H9 (cell line): ENCODE measurements at regions not wholly inside any gene's neighbourhood (a gene's known extent, or its start where the extent isn't known, plus 50 kb on each side); places are given as distances from the start of the nearest gene placed in this dataset.

ENCODE experiments used
- DNase-seq: peaks from one replicate; pipeline ENCODE4 v3.0.0-alpha.2; 2017
- H2AFZ ChIP-seq: one replicate; pipeline ENCODE4 v1.6.1; 2013; ENCODE audit warnings: mild to moderate bottlenecking, low read length, control low read depth, moderate library complexity
- H2AK5ac ChIP-seq: 2 replicates; pipeline ENCODE4 v1.6.1; 2013; ENCODE audit warnings: low read length, control low read depth, mixed read lengths; ENCODE audit not compliant: insufficient read length
- H2BK120ac ChIP-seq: one replicate; pipeline ENCODE4 v1.6.1; 2013; ENCODE audit warnings: low read depth, mild to moderate bottlenecking, low read length, control low read depth, inconsistent platforms; ENCODE audit not compliant: poor library complexity, severe bottlenecking
- H2BK12ac ChIP-seq: 2 replicates; pipeline ENCODE4 v1.6.1; 2013; ENCODE audit warnings: low read length, control low read depth, mixed read lengths, low read depth; ENCODE audit not compliant: insufficient read length
- H2BK15ac ChIP-seq: 2 replicates; pipeline ENCODE4 v1.6.1; 2013; ENCODE audit warnings: low read depth, low read length, control low read depth
- H2BK20ac ChIP-seq: one replicate; pipeline ENCODE4 v1.6.1; 2013; ENCODE audit warnings: low read depth, mild to moderate bottlenecking, low read length, control low read depth, inconsistent platforms; ENCODE audit not compliant: poor library complexity, severe bottlenecking
- H2BK5ac ChIP-seq: 2 replicates; pipeline ENCODE4 v1.6.1; 2013; ENCODE audit warnings: low read length, control low read depth, mixed read lengths; ENCODE audit not compliant: insufficient read length
- H3K14ac ChIP-seq: 2 replicates; pipeline ENCODE4 v1.6.1; 2013; ENCODE audit warnings: low read length, control low read depth; ENCODE audit not compliant: insufficient read depth
- H3K18ac ChIP-seq: 2 replicates; pipeline ENCODE4 v1.6.1; 2013; ENCODE audit warnings: low read depth, mild to moderate bottlenecking, mixed read lengths, low read length, control low read depth; ENCODE audit not compliant: insufficient read length
- H3K23ac ChIP-seq: 2 replicates; pipeline ENCODE4 v1.6.1; 2013; ENCODE audit warnings: low read length, control low read depth, mixed read lengths, low read depth; ENCODE audit not compliant: insufficient read length
- H3K23me2 ChIP-seq: 2 replicates; pipeline ENCODE4 v1.6.1; 2013; ENCODE audit warnings: low read depth, mild to moderate bottlenecking, mixed read lengths, low read length, control low read depth; ENCODE audit not compliant: insufficient read length, poor library complexity, severe bottlenecking
- H3K27ac ChIP-seq: 2 replicates; pipeline ENCODE4 v1.5.1; 2013; ENCODE audit warnings: low read length, control low read depth, mixed read lengths, low read depth; ENCODE audit not compliant: insufficient read length
- H3K27me3 ChIP-seq: 2 replicates; pipeline ENCODE4 v1.6.1; 2013; ENCODE audit warnings: low read length, control low read depth, inconsistent platforms; ENCODE audit not compliant: insufficient read depth
- H3K4ac ChIP-seq: 2 replicates; pipeline ENCODE4 v1.6.1; 2013; ENCODE audit warnings: low read depth, mild to moderate bottlenecking, control low read depth, inconsistent platforms, low read length, moderate library complexity
- H3K4me1 ChIP-seq: 2 replicates; pipeline ENCODE4 v1.6.1; 2013; ENCODE audit warnings: low read length, control low read depth, inconsistent platforms; ENCODE audit not compliant: insufficient read depth
- H3K4me2 ChIP-seq: 2 replicates; pipeline ENCODE4 v1.6.1; 2013; ENCODE audit warnings: low read length, control low read depth, mixed read lengths; ENCODE audit not compliant: insufficient read length, insufficient read depth
- H3K56ac ChIP-seq: 2 replicates; pipeline ENCODE4 v1.6.1; 2013; ENCODE audit warnings: low read depth, mild to moderate bottlenecking, mixed read lengths, low read length, control low read depth; ENCODE audit not compliant: insufficient read length
- H3K79me1 ChIP-seq: 2 replicates; pipeline ENCODE4 v1.6.1; 2013; ENCODE audit warnings: low read depth, mild to moderate bottlenecking, moderate library complexity, low read length, control low read depth, inconsistent platforms; ENCODE audit not compliant: insufficient read depth, poor library complexity, severe bottlenecking
- H3K79me2 ChIP-seq: 2 replicates; pipeline ENCODE4 v1.6.1; 2013; ENCODE audit warnings: low read length, control low read depth, inconsistent platforms; ENCODE audit not compliant: insufficient read depth
- H3K9ac ChIP-seq: 2 replicates; pipeline ENCODE4 v1.6.1; 2013; ENCODE audit warnings: low read length, control low read depth, mixed read lengths; ENCODE audit not compliant: insufficient read length; ENCODE audit errors: extremely low read depth
- H3K9me3 ChIP-seq: one replicate; pipeline ENCODE4 v1.6.1; 2013; ENCODE audit warnings: low read depth, low read length, inconsistent platforms; ENCODE audit not compliant: control insufficient read depth
- H3T11ph ChIP-seq: one replicate; pipeline ENCODE4 v1.6.1; 2013; ENCODE audit warnings: mild to moderate bottlenecking, low read length, control low read depth, inconsistent platforms
- H4K20me1 ChIP-seq: one replicate; pipeline ENCODE4 v1.6.1; 2013; ENCODE audit not compliant: control insufficient read depth, insufficient read length, insufficient read depth
- H4K5ac ChIP-seq: 2 replicates; pipeline ENCODE4 v1.6.1; 2013; ENCODE audit warnings: low read depth, mild to moderate bottlenecking, mixed read lengths, low read length, control low read depth; ENCODE audit not compliant: insufficient read length
- H4K8ac ChIP-seq: replicated peaks from 2 replicates; pipeline ENCODE4 v1.6.1; 2013; ENCODE audit warnings: low read length, control low read depth, mixed read lengths, low read depth; ENCODE audit not compliant: insufficient read length
- H4K91ac ChIP-seq: 2 replicates; pipeline ENCODE4 v1.6.1; 2013; ENCODE audit warnings: low read depth, mild to moderate bottlenecking, moderate library complexity, mixed read lengths, low read length, control low read depth; ENCODE audit not compliant: insufficient read length
- H3K27ac Mint-ChIP-seq, 3 experiments: 2 replicates in 2 of 3; 3 replicates in 1 of 3; pipeline ENCODE4 v1.8.0; 2020 to 2021; ENCODE audit warnings: mixed read lengths in 3 of 3, mild to moderate bottlenecking in 1 of 3, moderate library complexity in 1 of 3
- H3K27me3 Mint-ChIP-seq: 2 replicates; pipeline ENCODE4 v1.8.0; 2021; ENCODE audit warnings: low read depth, mild to moderate bottlenecking, moderate library complexity, mixed read lengths
- H3K36me3 Mint-ChIP-seq, 3 experiments: 2 replicates in 2 of 3; 3 replicates in 1 of 3; pipeline ENCODE4 v1.8.0; 2020 to 2021; ENCODE audit warnings: low read depth in 3 of 3, mixed read lengths in 3 of 3; ENCODE audit not compliant: insufficient read depth in 1 of 3
- H3K4me1 Mint-ChIP-seq, 2 experiments: 2 replicates each; pipeline ENCODE4 v1.8.0; 2020; ENCODE audit warnings: mixed read lengths in 2 of 2
- H3K4me3 Mint-ChIP-seq, 2 experiments: 2 replicates in 1 of 2; 3 replicates in 1 of 2; pipeline ENCODE4 v1.8.0; 2020 to 2021; ENCODE audit warnings: mild to moderate bottlenecking in 2 of 2, mixed read lengths in 2 of 2, moderate library complexity in 1 of 2
- H3K9me3 Mint-ChIP-seq, 2 experiments: 2 replicates in 1 of 2; 3 replicates in 1 of 2; pipeline ENCODE4 v1.8.0; 2020; ENCODE audit warnings: mild to moderate bottlenecking in 2 of 2, mixed read lengths in 2 of 2, moderate library complexity in 1 of 2
- CTCF ChIP-seq: fragments of 200-600 bp; sonication (generic); conservative IDR thresholded peaks from 3 replicates; pipeline ENCODE4 v1.8.0; 2021; ENCODE audit warnings: antibody characterized with exemption, mild to moderate bottlenecking
- WGBS: extraction: QIAGEN DNeasy Blood & Tissue Kit; methylation state at CpG from one replicate; pipeline ENCODE4 v1.1.7; 2013; ENCODE audit warnings: missing lambda C conversion rate, low lambda C conversion rate, mixed read lengths; ENCODE audit not compliant: insufficient read length; ENCODE audit errors: extremely low coverage; 5-methylcytosine and 5-hydroxymethylcytosine counted together

GRCh38 chr9:73441890-73442818 is 290.5 kb downstream of the ANXA1 start:
- no peaks in the 10 kb centered on the region for H3K23me2 ChIP-seq
- H2BK120ac ChIP-seq, result no peak overlapping the region
- H3K9me3 ChIP-seq, result no peaks in the 10 kb centered on the region
- WGBS, result no CpG with 5 or more reads among the region's 5 CpGs
- H3K4me1 Mint-ChIP-seq, result peaks cover 17 to 25% of the 10 kb centered on the region in 2 experiments
- H3K56ac ChIP-seq, result no peak overlapping the region
- no peak overlapping the region for H3K4me2 ChIP-seq
- H3K27me3 ChIP-seq, result no peaks in the 10 kb centered on the region
- H4K91ac ChIP-seq, result no peak overlapping the region
- no peak overlapping the region for H2BK5ac ChIP-seq
- H3K27ac Mint-ChIP-seq, result peak overlapping the region; percentile 54 to 96 (median 96)
- H2BK20ac ChIP-seq, result no peak overlapping the region
- peak overlapping the region; percentile 74 for H3K27ac ChIP-seq
- H3K4me1 ChIP-seq, result no peaks in the 10 kb centered on the region; the same call in 1 of the 2 replicates
- H3T11ph ChIP-seq, result no peak overlapping the region
- H2BK12ac ChIP-seq, result peak overlapping the region; percentile 57
- H2AFZ ChIP-seq, result no peak overlapping the region
- H3K9me3 Mint-ChIP-seq, result no peaks in the 10 kb centered on the region
- H3K36me3 Mint-ChIP-seq, result no peaks in the 10 kb centered on the region
- H3K9ac ChIP-seq, result no peak overlapping the region
- H4K8ac ChIP-seq, result no peak overlapping the region
- no peak overlapping the region for H3K4ac ChIP-seq
- H3K23ac ChIP-seq, result no peak overlapping the region
- H3K79me1 ChIP-seq, result no peaks in the 10 kb centered on the region
- H3K18ac ChIP-seq, result peak overlapping the region; percentile 25
- no peaks in the 10 kb centered on the region for H3K27me3 Mint-ChIP-seq
- H4K20me1 ChIP-seq, result no peaks in the 10 kb centered on the region
- no peaks in the 10 kb centered on the region for H3K79me2 ChIP-seq
- peak; percentile 52 for DNase-seq
- no peak overlapping the region for H3K4me3 Mint-ChIP-seq
- no peak overlapping the region for H3K14ac ChIP-seq
- H4K5ac ChIP-seq, result no peak overlapping the region
- no peak overlapping the region for H2AK5ac ChIP-seq
- TF ChIP-seq CTCF, result no peak
- H2BK15ac ChIP-seq, result no peak overlapping the region
